Esophagus muscularis mucosa (tissue), 4 donors: ENCODE measurements at regions not wholly inside any gene's neighbourhood (a gene's known extent, or its start where the extent isn't known, plus 50 kb on each side); places are given as distances from the start of the nearest gene placed in this dataset.

Experiments
- DNase-seq: peaks from one replicate; pipeline ENCODE4 v3.0.0-alpha.2; 2017; ENCODE audit errors: extremely low spot score
- H3K27ac ChIP-seq, 4 donors: fragments of 200-600 bp; sonication (generic); replicated peaks in 1 of 4; 1 replicate in 3 of 4; 2 replicates in 1 of 4; pipeline ENCODE4 v1.5.1; 2016 to 2019; ENCODE audit warnings: mild to moderate bottlenecking in 1 of 4
- H3K27me3 ChIP-seq, 4 donors: fragments of 200-600 bp; sonication (generic); one replicate each; pipeline versions ENCODE4 v1.5.1 to v1.6.0; 2016 to 2019
- H3K36me3 ChIP-seq, 4 donors: fragments of 200-600 bp; sonication (generic); one replicate each; pipeline ENCODE4 v1.5.1; 2016 to 2019
- H3K4me1 ChIP-seq, 4 donors: fragments of 200-600 bp; sonication (generic); one replicate each; pipeline ENCODE4 v1.5.1; 2016 to 2019
- H3K4me3 ChIP-seq, 4 donors: fragments of 200-600 bp; sonication (generic); 1 replicate in 2 of 4; 2 replicates in 2 of 4; pipeline ENCODE4 v1.5.1; 2016 to 2019; ENCODE audit warnings: mild to moderate bottlenecking in 4 of 4, moderate library complexity in 1 of 4
- H3K9me3 ChIP-seq, 4 donors: fragments of 200-600 bp; sonication (generic); 1 replicate in 3 of 4; 2 replicates in 1 of 4; pipeline ENCODE4 v1.5.1; 2016 to 2019
- EP300 ChIP-seq: sonication (generic); formaldehyde crosslinking; IDR thresholded peaks from one replicate; pipeline ENCODE4 v1.6.1; 2017; ENCODE audit warnings: antibody characterized with exemption
- POLR2A ChIP-seq: fragments of 450-650 bp; IDR thresholded peaks from one replicate; pipeline ENCODE4 v1.6.1; 2017; ENCODE audit warnings: antibody characterized with exemption, moderate library complexity, mild to moderate bottlenecking, low read depth
- POLR2AphosphoS5 ChIP-seq, 2 donors: sonication (generic); formaldehyde crosslinking; IDR thresholded peaks; one replicate each; pipeline ENCODE4 v1.6.1; 2017; ENCODE audit warnings: antibody characterized with exemption in 2 of 2
- WGBS: methylation state at CpG from one replicate; pipeline ENCODE4 v1.1.5; 2018; 5-methylcytosine and 5-hydroxymethylcytosine counted together
- intact Hi-C: fragments of 100-400 bp; cut with DNase I; formaldehyde crosslinking; loops from one replicate; pipeline ENCODE4 v1.15.1; 2023
- TF ChIP-seq, protein P1 (sequence below), 3 experiments: fragments of 200-600 bp in 2 of 3; fragments of 450-650 bp in 1 of 3; sonication (generic) in 2 of 3; IDR thresholded peaks; one replicate each; pipeline ENCODE4 v1.5.1; 2017 to 2019; ENCODE audit warnings: antibody characterized with exemption in 3 of 3, mild to moderate bottlenecking in 2 of 3, moderate library complexity in 1 of 3

- intact Hi-C loops: no loop called here
- whole genome bisulfite sequencing: 89% methylated on average over 7 of the region's 7 CpGs
- Histone ChIP-seq H3K9me3 (no peaks in the 10 kb centered on the region), H3K27ac (no peak overlapping the region), H3K36me3 (no peaks in the 10 kb centered on the region), H3K4me1 (peaks cover 0 to 5% (median 2%) of the 10 kb centered on the region in 4 donors), H3K4me3 (no peak overlapping the region), H3K27me3 (peaks cover 0 to 99% (median 7%) of the 10 kb centered on the region in 4 donors)
- DNase-seq: no peak
- no peak for TF ChIP-seq EP300
- no peak for TF ChIP-seq POLR2A
- TF ChIP-seq POLR2AphosphoS5 (IDR thresholded peaks at IDR 0.05): no peak
- TF ChIP-seq, protein P1, sequence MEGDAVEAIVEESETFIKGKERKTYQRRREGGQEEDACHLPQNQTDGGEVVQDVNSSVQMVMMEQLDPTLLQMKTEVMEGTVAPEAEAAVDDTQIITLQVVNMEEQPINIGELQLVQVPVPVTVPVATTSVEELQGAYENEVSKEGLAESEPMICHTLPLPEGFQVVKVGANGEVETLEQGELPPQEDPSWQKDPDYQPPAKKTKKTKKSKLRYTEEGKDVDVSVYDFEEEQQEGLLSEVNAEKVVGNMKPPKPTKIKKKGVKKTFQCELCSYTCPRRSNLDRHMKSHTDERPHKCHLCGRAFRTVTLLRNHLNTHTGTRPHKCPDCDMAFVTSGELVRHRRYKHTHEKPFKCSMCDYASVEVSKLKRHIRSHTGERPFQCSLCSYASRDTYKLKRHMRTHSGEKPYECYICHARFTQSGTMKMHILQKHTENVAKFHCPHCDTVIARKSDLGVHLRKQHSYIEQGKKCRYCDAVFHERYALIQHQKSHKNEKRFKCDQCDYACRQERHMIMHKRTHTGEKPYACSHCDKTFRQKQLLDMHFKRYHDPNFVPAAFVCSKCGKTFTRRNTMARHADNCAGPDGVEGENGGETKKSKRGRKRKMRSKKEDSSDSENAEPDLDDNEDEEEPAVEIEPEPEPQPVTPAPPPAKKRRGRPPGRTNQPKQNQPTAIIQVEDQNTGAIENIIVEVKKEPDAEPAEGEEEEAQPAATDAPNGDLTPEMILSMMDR (IDR thresholded peaks at IDR 0.05): no peak
These were observed 85.3 kb upstream of the SEC14L1 start for GRCh38 chr17:77055453-77055852.

GRCh38 chr17:77058016-77058415 is 82.8 kb upstream of the SEC14L1 start:
- Histone ChIP-seq H3K27ac (no peak overlapping the region), H3K27me3 (peaks cover 0 to 95% (median 7%) of the 10 kb centered on the region in 4 donors), H3K4me3 (no peak overlapping the region), H3K9me3 (no peaks in the 10 kb centered on the region), H3K4me1 (peaks cover 0 to 5% (median 2%) of the 10 kb centered on the region in 4 donors), H3K36me3 (no peaks in the 10 kb centered on the region)
- intact Hi-C loops: no loop called here
- WGBS: 55% methylated on average over 5 of the region's 5 CpGs
- DNase-seq: no peak
- TF ChIP-seq, protein P1 (IDR thresholded peaks at IDR 0.05): no peak
- TF ChIP-seq EP300 (no peak), POLR2A (no peak), POLR2AphosphoS5 (IDR thresholded peaks at IDR 0.05) (no peak)

DNA sequence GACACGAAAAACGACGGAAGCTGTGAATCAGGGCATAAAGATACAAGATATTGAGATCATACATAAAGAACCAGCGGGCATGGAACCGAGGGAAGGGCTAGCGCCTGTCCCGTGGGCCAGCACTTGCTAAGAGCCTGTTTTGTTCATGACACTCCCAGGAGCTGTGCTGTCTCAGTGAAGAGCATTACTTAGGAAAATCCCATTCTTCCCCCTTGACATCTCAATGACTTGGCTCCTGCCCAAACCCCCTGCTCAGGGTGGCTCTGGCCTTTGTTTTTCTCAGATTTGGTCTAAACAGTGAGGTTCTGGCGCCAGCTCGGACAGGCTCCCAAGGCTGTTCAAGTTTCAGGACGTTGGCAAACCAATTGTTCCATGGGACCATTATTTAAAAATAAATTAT is 79.1 kb upstream of the SEC14L1 start:
- intact Hi-C loops: no loop called here
- no peak for DNase-seq
- H3K4me3 ChIP-seq: no peak overlapping the region
- TF ChIP-seq POLR2A (no peak), EP300 (no peak), POLR2AphosphoS5 (IDR thresholded peaks at IDR 0.05) (no peak)
- TF ChIP-seq, protein P1 (IDR thresholded peaks at IDR 0.05): no peak
- H3K36me3 ChIP-seq: no peaks in the 10 kb centered on the region
- no peaks in the 10 kb centered on the region for H3K9me3 ChIP-seq
- H3K4me1 ChIP-seq: no peaks in the 10 kb centered on the region
- no peak overlapping the region for H3K27ac ChIP-seq
- WGBS: 77% methylated on average over 10 of the region's 10 CpGs
- peaks cover 0 to 79% (median 4%) of the 10 kb centered on the region in 4 donors for H3K27me3 ChIP-seq

GRCh38 chr17:77064598-77064997 is 76.2 kb upstream of the SEC14L1 start:
- intact Hi-C loops: no loop called here
- DNase-seq: no peak
- Histone ChIP-seq H3K27me3 (peaks cover 0 to 75% (median 3%) of the 10 kb centered on the region in 4 donors), H3K9me3 (no peaks in the 10 kb centered on the region), H3K4me1 (no peaks in the 10 kb centered on the region), H3K27ac (no peak overlapping the region), H3K36me3 (no peaks in the 10 kb centered on the region), H3K4me3 (no peak overlapping the region)
- WGBS: 81% methylated on average over 5 of the region's 5 CpGs
- TF ChIP-seq, protein P1 (IDR thresholded peaks at IDR 0.05): no peak
- no peak for TF ChIP-seq EP300
- TF ChIP-seq POLR2AphosphoS5 (IDR thresholded peaks at IDR 0.05): no peak
- TF ChIP-seq POLR2A: no peak

DNA sequence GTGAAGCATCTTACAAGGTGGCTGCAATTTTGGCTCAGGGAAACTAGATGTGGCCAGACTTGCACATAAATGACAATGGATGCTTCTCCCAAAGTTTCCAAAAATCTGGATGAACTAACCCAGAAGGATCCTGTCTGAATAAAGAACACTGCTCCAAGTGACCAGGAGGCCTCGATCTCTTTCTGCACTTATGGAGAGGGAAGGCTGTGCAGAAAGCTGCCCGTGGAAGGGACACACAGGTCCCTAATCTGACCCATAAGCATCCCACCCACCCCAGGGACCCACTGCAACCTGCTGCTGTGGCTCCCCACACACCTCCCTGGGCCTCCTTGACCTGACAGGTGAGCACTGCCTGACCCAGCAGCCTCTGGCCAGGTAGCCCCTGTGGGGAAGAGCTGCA is 74.6 kb upstream of the SEC14L1 start:
- peaks cover 0 to 71% (median 3%) of the 10 kb centered on the region in 4 donors for H3K27me3 ChIP-seq
- no peak for TF ChIP-seq EP300
- H3K36me3 ChIP-seq: no peaks in the 10 kb centered on the region
- H3K27ac ChIP-seq: no peak overlapping the region
- no peak overlapping the region for H3K4me3 ChIP-seq
- no peaks in the 10 kb centered on the region for H3K9me3 ChIP-seq
- WGBS: 73% methylated on average over 2 of the region's 2 CpGs
- intact Hi-C loops: no loop called here
- DNase-seq: no peak
- H3K4me1 ChIP-seq: no peaks in the 10 kb centered on the region
